Kidney epithelial cell (primary cell): ENCODE measurements at regions not wholly inside any gene's neighbourhood (a gene's known extent, or its start where the extent isn't known, plus 50 kb on each side); places are given as distances from the start of the nearest gene placed in this dataset.

Source experiments
- DNase-seq: peaks from one replicate; pipeline ENCODE4 v3.0.0-alpha.2; 2010; ENCODE audit warnings: low read depth
- H3K27me3 ChIP-seq: 2 replicates; pipeline ENCODE4 v1.6.0; 2011; ENCODE audit warnings: low read length; ENCODE audit not compliant: control insufficient read depth, insufficient read depth
- H3K36me3 ChIP-seq: 2 replicates; pipeline ENCODE4 v1.5.1; 2011; ENCODE audit warnings: low read length; ENCODE audit not compliant: control insufficient read depth, insufficient read depth
- H3K4me3 ChIP-seq: 2 replicates; pipeline ENCODE4 v1.5.1; 2011; ENCODE audit warnings: low read depth, mild to moderate bottlenecking, control low read depth, low read length
- TF ChIP-seq, protein P1 (sequence below): IDR thresholded peaks from 2 replicates; pipeline ENCODE4 v1.5.1; 2011; ENCODE audit warnings: mild to moderate bottlenecking, moderate library complexity, low read length, control low read depth, inconsistent platforms; ENCODE audit not compliant: insufficient read depth, poor library complexity, severe bottlenecking

DNA sequence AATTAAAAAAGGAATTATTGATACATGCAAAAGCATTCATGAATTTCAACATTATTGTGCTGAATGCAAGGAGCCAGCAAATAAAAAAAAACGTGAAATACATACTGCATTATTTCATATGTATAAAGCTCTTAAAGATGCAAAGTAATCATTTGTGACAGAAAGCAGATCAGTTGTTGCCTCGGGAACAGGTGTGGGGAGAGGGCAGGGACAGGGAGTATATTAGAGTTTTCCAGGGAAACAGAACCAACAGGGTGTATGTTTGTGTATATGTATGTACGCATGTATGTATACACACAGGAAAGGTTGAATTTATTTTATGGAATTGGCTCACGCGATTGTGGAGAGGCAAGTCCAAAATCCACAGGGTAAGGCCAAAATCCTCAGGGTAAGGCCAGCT, 502.9 kb upstream of the ARGLU1 start:
- TF ChIP-seq, protein P1, sequence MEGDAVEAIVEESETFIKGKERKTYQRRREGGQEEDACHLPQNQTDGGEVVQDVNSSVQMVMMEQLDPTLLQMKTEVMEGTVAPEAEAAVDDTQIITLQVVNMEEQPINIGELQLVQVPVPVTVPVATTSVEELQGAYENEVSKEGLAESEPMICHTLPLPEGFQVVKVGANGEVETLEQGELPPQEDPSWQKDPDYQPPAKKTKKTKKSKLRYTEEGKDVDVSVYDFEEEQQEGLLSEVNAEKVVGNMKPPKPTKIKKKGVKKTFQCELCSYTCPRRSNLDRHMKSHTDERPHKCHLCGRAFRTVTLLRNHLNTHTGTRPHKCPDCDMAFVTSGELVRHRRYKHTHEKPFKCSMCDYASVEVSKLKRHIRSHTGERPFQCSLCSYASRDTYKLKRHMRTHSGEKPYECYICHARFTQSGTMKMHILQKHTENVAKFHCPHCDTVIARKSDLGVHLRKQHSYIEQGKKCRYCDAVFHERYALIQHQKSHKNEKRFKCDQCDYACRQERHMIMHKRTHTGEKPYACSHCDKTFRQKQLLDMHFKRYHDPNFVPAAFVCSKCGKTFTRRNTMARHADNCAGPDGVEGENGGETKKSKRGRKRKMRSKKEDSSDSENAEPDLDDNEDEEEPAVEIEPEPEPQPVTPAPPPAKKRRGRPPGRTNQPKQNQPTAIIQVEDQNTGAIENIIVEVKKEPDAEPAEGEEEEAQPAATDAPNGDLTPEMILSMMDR = no peak
- H3K27me3 ChIP-seq = no peaks in the 10 kb centered on the region
- no peak overlapping the region for H3K4me3 ChIP-seq
- no peaks in the 10 kb centered on the region for H3K36me3 ChIP-seq
- no peak for DNase-seq

DNA sequence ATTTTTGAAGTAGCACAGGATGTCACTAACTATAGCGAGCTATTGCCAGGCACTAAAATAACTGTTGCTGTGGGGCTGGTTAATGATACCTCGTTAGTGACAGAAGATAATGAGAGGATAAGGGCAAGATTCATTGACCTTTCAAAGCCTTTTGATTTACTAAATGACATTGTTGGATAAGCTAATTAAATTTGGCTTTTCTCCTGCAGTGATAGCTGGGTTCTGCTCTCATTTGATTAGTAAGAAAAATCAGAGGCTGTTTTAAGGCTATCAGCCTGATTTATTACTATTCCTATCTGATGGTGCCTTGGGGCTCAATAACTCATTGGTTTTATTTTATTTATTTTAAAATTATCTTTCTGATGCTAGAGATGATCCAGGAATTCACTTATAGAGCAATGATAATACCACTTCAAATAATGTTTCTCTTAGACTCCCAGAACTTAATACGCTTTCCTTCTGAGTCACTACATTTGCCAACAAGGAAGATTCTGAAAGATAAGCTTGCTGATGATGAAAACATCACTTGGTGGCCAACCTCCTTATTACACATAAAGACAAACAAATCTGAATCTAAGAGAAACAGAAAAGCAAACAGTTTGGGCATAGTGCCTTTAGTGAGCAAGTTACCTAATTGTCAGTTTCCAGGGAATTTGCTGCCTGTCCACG, 501.3 kb upstream of the ARGLU1 start:
- H3K4me3 ChIP-seq = no peak overlapping the region
- H3K36me3 ChIP-seq = no peaks in the 10 kb centered on the region
- TF ChIP-seq, protein P1 = no peak
- DNase-seq = no peak
- no peaks in the 10 kb centered on the region for H3K27me3 ChIP-seq

DNA sequence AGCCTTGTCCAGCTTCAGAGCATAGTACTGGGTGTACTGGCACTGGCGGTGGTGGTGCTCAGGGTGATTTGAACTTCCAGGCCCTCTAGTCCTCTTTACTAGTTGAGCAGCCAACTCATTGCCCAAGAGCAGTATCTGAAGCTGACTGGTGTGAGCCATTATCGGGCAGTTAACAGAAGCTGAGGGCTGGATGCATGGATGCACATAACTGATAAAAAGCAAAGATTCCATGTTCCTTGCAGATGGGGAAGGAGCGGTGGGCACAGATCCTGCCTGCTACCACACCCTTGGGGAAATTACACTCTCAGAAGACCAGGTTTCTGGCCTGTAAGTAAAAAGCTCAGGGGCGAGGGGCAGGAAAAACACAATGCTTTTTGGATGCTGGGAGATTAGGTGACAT, 499.4 kb upstream of the ARGLU1 start:
- TF ChIP-seq, protein P1 = no peak
- no peak overlapping the region for H3K4me3 ChIP-seq
- no peaks in the 10 kb centered on the region for H3K27me3 ChIP-seq
- no peaks in the 10 kb centered on the region for H3K36me3 ChIP-seq
- DNase-seq = no peak

DNA sequence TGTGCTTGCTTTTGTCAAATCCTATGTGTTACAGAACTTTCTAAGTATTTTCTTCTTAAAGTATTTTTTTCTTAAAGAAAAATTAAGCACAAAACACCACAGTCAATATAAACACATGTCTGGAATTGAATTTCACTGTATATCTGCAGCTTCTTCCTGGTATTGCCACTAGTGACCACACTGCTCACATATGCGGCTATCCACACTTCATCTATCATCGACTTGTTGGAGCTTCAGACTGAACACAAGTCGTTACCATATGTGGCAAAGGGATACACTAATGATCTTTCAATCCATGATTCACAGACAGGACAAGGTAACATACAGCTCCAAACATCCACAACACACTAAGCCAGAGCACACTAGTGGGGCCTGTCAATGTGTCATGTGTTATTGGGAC, 498.4 kb upstream of the ARGLU1 start:
- TF ChIP-seq, protein P1 = no peak
- DNase-seq = no peak
- Histone ChIP-seq H3K4me3 (no peak overlapping the region), H3K36me3 (no peaks in the 10 kb centered on the region), H3K27me3 (no peaks in the 10 kb centered on the region)

DNA sequence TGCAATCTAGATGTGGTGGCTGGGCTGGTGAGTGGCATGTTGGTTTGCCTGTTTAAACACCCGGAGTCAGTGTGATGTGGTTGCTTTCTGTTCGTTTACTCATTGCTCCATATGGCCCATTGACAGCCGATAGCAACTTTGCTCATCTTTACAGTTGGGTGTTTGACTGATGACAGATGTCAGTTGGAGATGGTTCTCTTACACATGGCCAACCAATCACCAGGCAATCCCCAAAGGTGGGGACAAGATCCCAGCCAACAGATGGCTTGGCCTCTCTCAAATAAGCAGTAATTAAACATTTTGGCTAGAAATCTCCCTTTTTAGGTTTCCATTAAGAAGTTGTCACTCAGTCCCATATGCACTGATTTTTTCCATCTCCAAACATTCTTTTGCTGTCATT, 497.1 kb upstream of the ARGLU1 start:
- TF ChIP-seq, protein P1 = no peak
- Histone ChIP-seq H3K4me3 (no peak overlapping the region), H3K27me3 (no peaks in the 10 kb centered on the region), H3K36me3 (no peaks in the 10 kb centered on the region)
- no peak for DNase-seq

DNA sequence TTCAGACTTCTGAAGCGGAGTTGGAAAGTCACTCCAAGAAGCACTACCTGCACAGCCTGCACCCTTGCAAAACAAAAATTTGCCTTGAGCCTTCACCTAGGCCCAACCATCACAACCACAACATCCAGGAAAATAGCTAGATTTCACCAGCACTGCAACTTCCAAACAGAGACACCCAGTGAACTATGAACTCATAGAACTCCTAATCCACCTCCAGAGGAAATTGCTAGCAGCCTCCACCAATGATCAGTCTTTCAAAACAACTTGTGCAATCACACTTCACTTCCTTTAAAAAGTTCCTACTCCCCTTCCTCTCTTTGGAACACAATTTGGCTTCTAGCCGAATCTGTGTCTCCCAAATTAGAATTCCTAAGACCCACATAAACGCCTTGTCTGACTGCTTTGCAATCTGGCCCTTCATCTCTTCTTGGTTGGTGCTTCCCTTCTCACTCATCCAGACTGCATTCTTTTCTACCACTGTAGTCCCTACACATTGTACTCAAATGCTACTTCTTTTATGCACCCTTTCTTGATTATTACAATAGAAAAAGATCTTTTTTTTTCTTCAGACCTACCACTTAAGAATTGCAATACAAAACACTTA, 489.2 kb upstream of the ARGLU1 start:
- DNase-seq = no peak
- H3K36me3 ChIP-seq = no peaks in the 10 kb centered on the region
- H3K27me3 ChIP-seq = no peaks in the 10 kb centered on the region
- TF ChIP-seq, protein P1 = no peak
- no peak overlapping the region for H3K4me3 ChIP-seq
